ENCODE measurements at regions not wholly inside any gene's neighbourhood (a gene's known extent, or its start where the extent isn't known, plus 50 kb on each side); places are given as distances from the start of the nearest gene placed in this dataset.

DNA sequence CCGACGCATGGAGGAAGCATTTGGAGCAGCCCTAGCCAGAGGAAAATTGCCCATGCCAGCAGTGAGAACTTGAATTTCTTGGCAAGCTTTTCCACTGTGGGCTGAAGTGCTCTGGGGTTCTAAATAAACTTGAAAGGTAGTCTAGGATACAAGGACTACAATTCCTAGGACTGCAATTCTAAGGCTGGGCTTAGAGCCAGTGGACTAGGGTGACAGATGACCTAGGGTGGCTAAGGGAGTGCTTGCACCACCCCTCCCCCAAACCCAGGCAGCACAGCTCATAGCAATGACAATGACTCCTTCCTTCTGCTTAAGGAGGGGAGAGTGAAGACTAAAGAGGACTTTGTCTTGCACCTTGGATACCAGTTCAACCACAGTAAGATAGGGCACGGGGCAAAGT lies 122.3 kb downstream of the THBS2 start:
- in situ Hi-C loops (cut with HindIII; ENCODE audit: low pct_ligation_motif_present, low sequenced_read_pairs), result no loop called here
- H3K27me3 ChIP-seq (replicated peaks), result no peaks in the 10 kb centered on the region
- TF ChIP-seq, protein P1, sequence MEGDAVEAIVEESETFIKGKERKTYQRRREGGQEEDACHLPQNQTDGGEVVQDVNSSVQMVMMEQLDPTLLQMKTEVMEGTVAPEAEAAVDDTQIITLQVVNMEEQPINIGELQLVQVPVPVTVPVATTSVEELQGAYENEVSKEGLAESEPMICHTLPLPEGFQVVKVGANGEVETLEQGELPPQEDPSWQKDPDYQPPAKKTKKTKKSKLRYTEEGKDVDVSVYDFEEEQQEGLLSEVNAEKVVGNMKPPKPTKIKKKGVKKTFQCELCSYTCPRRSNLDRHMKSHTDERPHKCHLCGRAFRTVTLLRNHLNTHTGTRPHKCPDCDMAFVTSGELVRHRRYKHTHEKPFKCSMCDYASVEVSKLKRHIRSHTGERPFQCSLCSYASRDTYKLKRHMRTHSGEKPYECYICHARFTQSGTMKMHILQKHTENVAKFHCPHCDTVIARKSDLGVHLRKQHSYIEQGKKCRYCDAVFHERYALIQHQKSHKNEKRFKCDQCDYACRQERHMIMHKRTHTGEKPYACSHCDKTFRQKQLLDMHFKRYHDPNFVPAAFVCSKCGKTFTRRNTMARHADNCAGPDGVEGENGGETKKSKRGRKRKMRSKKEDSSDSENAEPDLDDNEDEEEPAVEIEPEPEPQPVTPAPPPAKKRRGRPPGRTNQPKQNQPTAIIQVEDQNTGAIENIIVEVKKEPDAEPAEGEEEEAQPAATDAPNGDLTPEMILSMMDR (IDR thresholded peaks at IDR 0.05; ENCODE audit: low read depth, low read length, missing control alignments), result no peak
- no peak overlapping the region for H3K27ac ChIP-seq
- DNase-seq, result no peak
- H3K36me3 ChIP-seq (replicated peaks), result no peaks in the 10 kb centered on the region
- H3K4me3 ChIP-seq (ENCODE audit: low read depth, low read length), result no peak overlapping the region

- no peak for DNase-seq
- Histone ChIP-seq H3K36me3 (replicated peaks) (no peaks in the 10 kb centered on the region), H3K27me3 (replicated peaks) (no peaks in the 10 kb centered on the region), H3K27ac (no peak overlapping the region), H3K4me3 (ENCODE audit: low read depth, low read length) (no peak overlapping the region)
- in situ Hi-C loops (cut with HindIII; ENCODE audit: low pct_ligation_motif_present, low sequenced_read_pairs), result no loop called here
- TF ChIP-seq, protein P1 (IDR thresholded peaks at IDR 0.05; ENCODE audit: low read depth, low read length, missing control alignments), result no peak
Measured at GRCh38 chr6:169130113-169130512, 123.5 kb downstream of the THBS2 start.

GRCh38 chr6:169121013-169121412 lies 132.6 kb downstream of the THBS2 start:
- no peak for DNase-seq
- no peaks in the 10 kb centered on the region for H3K36me3 ChIP-seq (replicated peaks)
- no peak overlapping the region for H3K27ac ChIP-seq
- in situ Hi-C loops (cut with HindIII; ENCODE audit: low pct_ligation_motif_present, low sequenced_read_pairs), result no loop called here
- TF ChIP-seq, protein P1 (IDR thresholded peaks at IDR 0.05; ENCODE audit: low read depth, low read length, missing control alignments), result peak; percentile 21
- no peak overlapping the region for H3K4me3 ChIP-seq (ENCODE audit: low read depth, low read length)
- H3K27me3 ChIP-seq (replicated peaks), result no peaks in the 10 kb centered on the region

DNA sequence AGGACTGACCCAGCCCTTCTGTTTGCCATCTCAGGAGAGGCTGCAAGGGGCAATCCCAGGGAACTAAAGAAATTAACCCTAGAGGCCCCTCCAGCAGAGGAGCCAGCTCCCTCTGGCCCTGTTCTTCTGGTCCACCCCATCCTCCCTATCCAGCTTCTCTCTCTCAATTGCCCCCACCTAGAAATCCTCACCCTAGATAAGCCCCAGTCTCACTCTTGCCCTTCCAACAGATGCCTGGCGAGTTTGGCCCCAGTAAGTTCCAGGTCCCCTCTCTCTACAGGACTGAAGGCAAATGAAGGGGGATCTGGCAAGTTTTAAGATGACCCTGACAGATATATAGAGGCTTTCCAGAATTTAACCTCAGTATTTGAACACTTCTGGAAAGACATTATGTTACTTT lies 134.0 kb downstream of the THBS2 start:
- Histone ChIP-seq H3K27me3 (replicated peaks) (no peaks in the 10 kb centered on the region), H3K27ac (no peak overlapping the region), H3K36me3 (replicated peaks) (no peaks in the 10 kb centered on the region), H3K4me3 (ENCODE audit: low read depth, low read length) (no peak overlapping the region)
- no peak for DNase-seq
- in situ Hi-C loops (cut with HindIII; ENCODE audit: low pct_ligation_motif_present, low sequenced_read_pairs), result no loop called here
- TF ChIP-seq, protein P1 (IDR thresholded peaks at IDR 0.05; ENCODE audit: low read depth, low read length, missing control alignments), result no peak

DNA sequence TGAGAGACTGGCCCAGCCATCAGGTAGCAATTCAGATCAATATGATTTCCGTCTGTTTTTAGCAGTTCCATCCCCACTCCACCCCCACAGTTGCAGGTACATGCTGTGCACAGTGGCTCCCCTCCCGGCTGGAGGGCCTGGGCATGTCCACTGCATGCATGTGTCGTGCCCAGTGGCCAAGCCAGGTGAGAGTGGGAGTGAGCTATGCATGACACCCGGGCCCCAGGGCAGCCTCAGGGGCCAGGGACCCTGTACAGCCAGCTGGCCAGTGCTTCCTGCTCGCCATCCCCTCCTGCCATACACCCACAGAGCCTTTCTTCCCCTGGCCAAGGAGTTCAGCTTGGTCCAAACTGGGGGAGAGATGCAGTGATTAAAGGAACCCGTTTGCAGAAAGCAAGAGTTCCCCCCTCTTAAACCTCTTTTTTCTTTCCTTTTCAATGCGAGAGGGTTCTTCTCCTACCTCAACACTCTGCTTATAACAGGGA lies 135.3 kb downstream of the THBS2 start:
- in situ Hi-C loops (cut with HindIII; ENCODE audit: low pct_ligation_motif_present, low sequenced_read_pairs), result no loop called here
- H3K27me3 ChIP-seq (replicated peaks), result no peaks in the 10 kb centered on the region
- TF ChIP-seq, protein P1 (IDR thresholded peaks at IDR 0.05; ENCODE audit: low read depth, low read length, missing control alignments), result no peak

GRCh38 chr6:169117663-169118062 lies 136.0 kb downstream of the THBS2 start:
- Histone ChIP-seq H3K27ac (no peak overlapping the region), H3K4me3 (ENCODE audit: low read depth, low read length) (no peak overlapping the region), H3K27me3 (replicated peaks) (no peaks in the 10 kb centered on the region), H3K36me3 (replicated peaks) (no peaks in the 10 kb centered on the region)
- TF ChIP-seq, protein P1 (IDR thresholded peaks at IDR 0.05; ENCODE audit: low read depth, low read length, missing control alignments), result no peak
- no peak for DNase-seq
- in situ Hi-C loops (cut with HindIII; ENCODE audit: low pct_ligation_motif_present, low sequenced_read_pairs), result no loop called here

More for the DNA sequence above, 135.3 kb downstream of the THBS2 start:
- Histone ChIP-seq H3K27ac (no peak overlapping the region), H3K36me3 (replicated peaks) (no peaks in the 10 kb centered on the region), H3K4me3 (ENCODE audit: low read depth, low read length) (no peak overlapping the region)
- DNase-seq, result no peak

Measured in brain microvascular endothelial cell (primary cell).